ENCODE measurements at regions not wholly inside any gene's neighbourhood (a gene's known extent, or its start where the extent isn't known, plus 50 kb on each side); places are given as distances from the start of the nearest gene placed in this dataset.

DNA sequence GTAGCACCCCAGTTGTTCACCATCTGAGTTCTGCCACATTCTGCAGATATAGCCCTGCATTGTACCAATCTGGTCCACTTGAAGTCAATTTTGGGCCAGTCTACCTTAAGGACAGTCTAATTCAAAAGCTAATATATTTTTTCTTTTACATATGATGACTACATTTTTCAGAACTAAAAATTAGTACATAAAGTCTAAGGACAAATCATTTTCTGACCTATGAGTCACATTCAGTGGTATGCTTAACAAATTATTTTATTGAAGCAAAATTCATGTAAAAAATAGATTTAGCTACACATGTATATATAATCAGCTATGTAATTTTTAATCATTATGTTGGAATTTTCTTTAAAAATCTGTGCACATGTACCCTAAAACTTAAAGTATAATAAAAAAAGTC lies 52.1 kb upstream of the IL12A start:
- RAD21 ChIA-PET (ENCODE audit: low non-redundant PET in 1 of 2, low total read pairs in 2 of 2, uncharacterized antibody in 2 of 2, unreplicated experiment in 2 of 2) = no interaction called here
- CTCF ChIA-PET = interaction anchor here (1.2 kb wide), 1 partner anchor 52 kb away, joined by 3 read pairs; the partner anchor contains the start of gene IL12A
- ATAC-seq (no peak), DNase-seq (ENCODE audit: low read depth, low spot score) (no peak)
- Histone ChIP-seq H3K9me2 (ENCODE audit: insufficient read depth) (no peaks in the 10 kb centered on the region), H3K4me1 (ENCODE audit: control insufficient read depth in 1 of 2, insufficient read depth in 2 of 2, low read length in 2 of 2) (peaks cover 0 to 2% of the 10 kb centered on the region in 2 experiments; a peak in 1 of 4 replicates), H2AFZ (ENCODE audit: low read depth, low read length, poor library complexity, severe bottlenecking) (no peak overlapping the region), H3K27me3 (ENCODE audit: insufficient read depth, low read length) (no peaks in the 10 kb centered on the region), H3K36me3 (ENCODE audit: control insufficient read depth in 1 of 2, insufficient read depth in 2 of 2, low read length in 2 of 2) (no peaks in the 10 kb centered on the region), H3K79me2 (ENCODE audit: insufficient read depth, low read length) (no peaks in the 10 kb centered on the region), H3K9me3 (ENCODE audit: control insufficient read depth in 1 of 2, insufficient read depth in 1 of 2, low read depth in 1 of 2, low read length in 2 of 2) (peaks cover 0 to 6% of the 10 kb centered on the region in 2 experiments; a peak in 1 of 4 replicates), H3K4me3 (replicated peaks in 1 of 2; ENCODE audit: low read depth in 1 of 2, low read length in 2 of 2) (no peak overlapping the region), H4K20me1 (ENCODE audit: insufficient read depth) (no peaks in the 10 kb centered on the region), H3K27ac (ENCODE audit: low read depth, low read length) (no peak overlapping the region), H3K9ac (ENCODE audit: low read length) (no peak overlapping the region), H3K4me2 (ENCODE audit: low read length) (no peak overlapping the region)
- POLR2A ChIA-PET = no interaction called here
- TF ChIP-seq RAD21 (IDR thresholded peaks at IDR 0.05; ENCODE audit: low read depth) (no peak), ZFX (IDR thresholded peaks at IDR 0.05) (no peak), CTCF (IDR thresholded peaks at IDR 0.05 in 2 of 3, conservative IDR thresholded peaks at IDR 0.05 in 1 of 3; ENCODE audit: borderline replicate concordance in 1 of 3, insufficient read depth in 1 of 3, low read depth in 2 of 3, low read length in 2 of 3) (no peak), EGR1 (IDR thresholded peaks at IDR 0.05; ENCODE audit: low read depth) (no peak), MAX (IDR thresholded peaks at IDR 0.05) (no peak), SP1 (IDR thresholded peaks at IDR 0.05; ENCODE audit: low read depth) (no peak), FOSL1 (IDR thresholded peaks at IDR 0.05; ENCODE audit: low read depth) (no peak), EZH2phosphoT487 (IDR thresholded peaks at IDR 0.05; ENCODE audit: borderline replicate concordance) (no peak), ATF3 (IDR thresholded peaks at IDR 0.05) (no peak), ZNF274 (IDR thresholded peaks at IDR 0.05; ENCODE audit: low read depth, low read length) (no peak), TCF7L2 (IDR thresholded peaks at IDR 0.05; ENCODE audit: borderline replicate concordance, extremely low read depth, insufficient read depth, insufficient read length) (no peak), SRF (IDR thresholded peaks at IDR 0.05; ENCODE audit: low read depth) (no peak), SIN3A (IDR thresholded peaks at IDR 0.05; ENCODE audit: low read depth) (no peak), ELF1 (IDR thresholded peaks at IDR 0.05; ENCODE audit: borderline replicate concordance, low read depth) (no peak), ZBTB33 (IDR thresholded peaks at IDR 0.05; ENCODE audit: extremely low read depth, insufficient replicate concordance, low read length) (no peak), CBX3 (IDR thresholded peaks at IDR 0.05; ENCODE audit: low read depth) (no peak), YY1 (IDR thresholded peaks at IDR 0.05; ENCODE audit: extremely low read depth, insufficient replicate concordance, low read depth, low read length) (no peak), EZH2 (IDR thresholded peaks at IDR 0.05) (no peak), POLR2AphosphoS5 (IDR thresholded peaks at IDR 0.05; ENCODE audit: low read depth, low read length) (no peak)
- TF ChIP-seq, protein P1, sequence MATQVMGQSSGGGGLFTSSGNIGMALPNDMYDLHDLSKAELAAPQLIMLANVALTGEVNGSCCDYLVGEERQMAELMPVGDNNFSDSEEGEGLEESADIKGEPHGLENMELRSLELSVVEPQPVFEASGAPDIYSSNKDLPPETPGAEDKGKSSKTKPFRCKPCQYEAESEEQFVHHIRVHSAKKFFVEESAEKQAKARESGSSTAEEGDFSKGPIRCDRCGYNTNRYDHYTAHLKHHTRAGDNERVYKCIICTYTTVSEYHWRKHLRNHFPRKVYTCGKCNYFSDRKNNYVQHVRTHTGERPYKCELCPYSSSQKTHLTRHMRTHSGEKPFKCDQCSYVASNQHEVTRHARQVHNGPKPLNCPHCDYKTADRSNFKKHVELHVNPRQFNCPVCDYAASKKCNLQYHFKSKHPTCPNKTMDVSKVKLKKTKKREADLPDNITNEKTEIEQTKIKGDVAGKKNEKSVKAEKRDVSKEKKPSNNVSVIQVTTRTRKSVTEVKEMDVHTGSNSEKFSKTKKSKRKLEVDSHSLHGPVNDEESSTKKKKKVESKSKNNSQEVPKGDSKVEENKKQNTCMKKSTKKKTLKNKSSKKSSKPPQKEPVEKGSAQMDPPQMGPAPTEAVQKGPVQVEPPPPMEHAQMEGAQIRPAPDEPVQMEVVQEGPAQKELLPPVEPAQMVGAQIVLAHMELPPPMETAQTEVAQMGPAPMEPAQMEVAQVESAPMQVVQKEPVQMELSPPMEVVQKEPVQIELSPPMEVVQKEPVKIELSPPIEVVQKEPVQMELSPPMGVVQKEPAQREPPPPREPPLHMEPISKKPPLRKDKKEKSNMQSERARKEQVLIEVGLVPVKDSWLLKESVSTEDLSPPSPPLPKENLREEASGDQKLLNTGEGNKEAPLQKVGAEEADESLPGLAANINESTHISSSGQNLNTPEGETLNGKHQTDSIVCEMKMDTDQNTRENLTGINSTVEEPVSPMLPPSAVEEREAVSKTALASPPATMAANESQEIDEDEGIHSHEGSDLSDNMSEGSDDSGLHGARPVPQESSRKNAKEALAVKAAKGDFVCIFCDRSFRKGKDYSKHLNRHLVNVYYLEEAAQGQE (IDR thresholded peaks at IDR 0.05; ENCODE audit: low read depth) = no peak
- intact Hi-C loops (cut with micrococcal nuclease) = no loop called here
- BruUV-seq (replicated peaks) = no TSS peak

Measured in HCT116 (cell line).